ENCODE measurements at regions not wholly inside any gene's neighbourhood (a gene's known extent, or its start where the extent isn't known, plus 50 kb on each side); places are given as distances from the start of the nearest gene placed in this dataset.

- TF ChIP-seq MXD1 (CRISPR knock-in tag; IDR thresholded peaks at IDR 0.05; ENCODE audit: borderline replicate concordance, poor library complexity, severe bottlenecking): no peak
- TF ChIP-seq RBFOX2 (IDR thresholded peaks at IDR 0.05; ENCODE audit: low read depth, low read length): no peak
- no peak for TF ChIP-seq TCF7L2 (IDR thresholded peaks at IDR 0.05; ENCODE audit: low read depth, low read length)
- no peak for TF ChIP-seq THAP7 (CRISPR knock-in tag; IDR thresholded peaks at IDR 0.05)
- TF ChIP-seq USF2 (CRISPR knock-in tag; IDR thresholded peaks at IDR 0.05): no peak
- TF ChIP-seq ZBTB34 (CRISPR knock-in tag; IDR thresholded peaks at IDR 0.05): no peak
- TF ChIP-seq POU5F1 (IDR thresholded peaks at IDR 0.05; ENCODE audit: borderline replicate concordance, low read depth, low read length, partially characterized antibody): no peak
- TF ChIP-seq GABPB1 (CRISPR knock-in tag; IDR thresholded peaks at IDR 0.05): no peak
- TF ChIP-seq BRCA1 (IDR thresholded peaks at IDR 0.05): no peak
- no peak for TF ChIP-seq BRCA1 (CRISPR knock-in tag; IDR thresholded peaks at IDR 0.05)
- TF ChIP-seq MTA3 (IDR thresholded peaks at IDR 0.05; ENCODE audit: borderline replicate concordance): no peak
These were observed 146.8 kb upstream of the HS6ST1 start for GRCh38 chr2:128465246-128466170.
